WTC11 (cell line): ENCODE measurements at regions not wholly inside any gene's neighbourhood (a gene's known extent, or its start where the extent isn't known, plus 50 kb on each side); places are given as distances from the start of the nearest gene placed in this dataset.

Experiments
- ATF3 ChIP-seq: sonication (generic); formaldehyde crosslinking; conservative IDR thresholded peaks from 2 replicates; pipeline ENCODE4 v1.8.1; 2022; ENCODE audit warnings: mild to moderate bottlenecking, missing genetic modification reagents
- ATF6 ChIP-seq: sonication (generic); formaldehyde crosslinking; IDR thresholded peaks from 2 replicates; pipeline ENCODE4 v1.8.1; 2023; ENCODE audit warnings: mild to moderate bottlenecking, missing genetic modification reagents
- CTCF ChIP-seq: fragments of 200-600 bp; IDR thresholded peaks from 2 replicates; pipeline ENCODE4 v1.8.0; 2022; ENCODE audit warnings: antibody characterized with exemption
- ZNF396 ChIP-seq: fragments of 250-450 bp; sonication (Bioruptor Pico); IDR thresholded peaks from 2 replicates; pipeline ENCODE4 v1.8.0; 2021; ENCODE audit warnings: mild to moderate bottlenecking, moderate library complexity, borderline replicate concordance

GRCh38 chr22:27650572-27650971 lies 151.0 kb downstream of the MN1 start:
- TF ChIP-seq CTCF: no peak
- no peak for TF ChIP-seq ZNF396 (CRISPR knock-in tag)
- no peak for TF ChIP-seq ATF3 (CRISPR knock-in tag)
- TF ChIP-seq ATF6 (CRISPR knock-in tag): no peak
